Activated CD4-positive, alpha-beta T cell treated with anti-CD3 and anti-CD28 coated beads for 36 hours (primary cell): ENCODE measurements at regions not wholly inside any gene's neighbourhood (a gene's known extent, or its start where the extent isn't known, plus 50 kb on each side); places are given as distances from the start of the nearest gene placed in this dataset.
A peak's percentile ranks its signal among the peaks of the same experiment; 100 is the strongest.

Experiments
- ATAC-seq: fragments of 200-7000 bp; cut with Tn5 transposase; one replicate; pipeline ENCODE4 v1.10.0; 2021; ENCODE audit warnings: mild to moderate bottlenecking, moderate library complexity
- CTCF ChIA-PET: fragments of 350-600 bp; sonication (Branson Sonifier 250); formaldehyde crosslinking; loops from one replicate; lab custom pipeline; 2021; ENCODE audit warnings: antibody characterized with exemption; lab: Charles Lee
- POLR2A ChIA-PET: fragments of 350-600 bp; sonication (Branson Sonifier 250); formaldehyde crosslinking; loops from one replicate; lab custom pipeline; 2021; ENCODE audit warnings: antibody characterized with exemption, inconsistent platforms; lab: Charles Lee
- DNase-seq: peaks from one replicate; pipeline ENCODE4 v3.0.0-alpha.2; 2020
- H3K27ac Mint-ChIP-seq: one replicate; pipeline ENCODE4 v1.8.0; 2021; ENCODE audit warnings: mixed read lengths
- H3K27me3 Mint-ChIP-seq: one replicate; pipeline ENCODE4 v1.8.0; 2021; ENCODE audit warnings: mixed read lengths
- H3K36me3 Mint-ChIP-seq: one replicate; pipeline ENCODE4 v1.8.0; 2021; ENCODE audit warnings: low read depth, mixed read lengths
- H3K4me1 Mint-ChIP-seq: one replicate; pipeline ENCODE4 v1.8.0; 2021; ENCODE audit warnings: mixed read lengths
- H3K4me3 Mint-ChIP-seq: one replicate; pipeline ENCODE4 v1.8.0; 2021; ENCODE audit warnings: mild to moderate bottlenecking, moderate library complexity, mixed read lengths
- H3K9me3 Mint-ChIP-seq: one replicate; pipeline ENCODE4 v1.8.0; 2021; ENCODE audit warnings: low read depth, mixed read lengths
- intact Hi-C, 2 experiments: fragments of 100-400 bp; cut with DNase I in 1 of 2; cut with micrococcal nuclease in 1 of 2; formaldehyde crosslinking; loops; one replicate each; pipeline versions ENCODE4 v1.14.2 to v1.15.1; 2022 to 2024; cut with DNase I, micrococcal nuclease

- peak; percentile 57 for DNase-seq
- intact Hi-C loops, result loop anchor here (1.0 to 10.0 kb wide), 6 partner anchors 226 to 1531 kb away; no protein-coding TSS in a partner anchor
- H3K9me3 Mint-ChIP-seq, result no peaks in the 10 kb centered on the region
- peak; percentile 69 for ATAC-seq
- CTCF ChIA-PET, result interaction anchor here (0.5 to 2.0 kb wide), 12 partner anchors 11 to 1127 kb away, joined by 3 to 6 read pairs (median 3); no protein-coding TSS in a partner anchor
- peaks cover 12% of the 10 kb centered on the region for H3K27me3 Mint-ChIP-seq
- POLR2A ChIA-PET, result interaction anchor here (0.5 to 0.6 kb wide), 2 partner anchors 189 to 419 kb away, joined by 3 read pairs; no protein-coding TSS in a partner anchor
- H3K4me1 Mint-ChIP-seq, result no peaks in the 10 kb centered on the region
- no peaks in the 10 kb centered on the region for H3K36me3 Mint-ChIP-seq
- H3K27ac Mint-ChIP-seq, result no peak overlapping the region
- no peak overlapping the region for H3K4me3 Mint-ChIP-seq
These were observed 208.8 kb downstream of the RNF144B start for GRCh38 chr6:18595774-18596530.

DNA sequence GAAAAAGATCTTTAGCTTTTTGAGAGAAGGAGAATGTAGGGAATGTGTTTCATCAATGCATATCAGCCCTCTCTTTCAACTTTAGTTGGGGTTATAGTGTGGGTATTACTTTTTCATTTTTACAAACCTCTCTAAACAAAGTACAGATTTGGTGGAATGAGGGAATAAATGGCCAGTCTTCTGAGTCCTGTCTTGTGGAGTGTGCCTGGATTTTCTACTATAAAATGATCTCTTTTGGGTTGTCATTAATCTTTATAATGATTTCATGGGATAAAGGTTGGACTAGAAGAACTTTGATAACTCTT lies 209.3 kb downstream of the RNF144B start:
- no peak overlapping the region for H3K4me3 Mint-ChIP-seq
- no peaks in the 10 kb centered on the region for H3K36me3 Mint-ChIP-seq
- ATAC-seq (no peak), DNase-seq (no peak)
- H3K4me1 Mint-ChIP-seq, result no peaks in the 10 kb centered on the region
- intact Hi-C loops, result loop anchor here (1.0 to 10.0 kb wide), 6 partner anchors 226 to 1531 kb away; no protein-coding TSS in a partner anchor
- peaks cover 12% of the 10 kb centered on the region for H3K27me3 Mint-ChIP-seq
- no peak overlapping the region for H3K27ac Mint-ChIP-seq
- POLR2A ChIA-PET, result no interaction called here
- CTCF ChIA-PET, result interaction anchor here (0.5 to 2.0 kb wide), 7 partner anchors 10 to 1127 kb away, joined by 3 to 5 read pairs (median 3); no protein-coding TSS in a partner anchor
- no peaks in the 10 kb centered on the region for H3K9me3 Mint-ChIP-seq

DNA sequence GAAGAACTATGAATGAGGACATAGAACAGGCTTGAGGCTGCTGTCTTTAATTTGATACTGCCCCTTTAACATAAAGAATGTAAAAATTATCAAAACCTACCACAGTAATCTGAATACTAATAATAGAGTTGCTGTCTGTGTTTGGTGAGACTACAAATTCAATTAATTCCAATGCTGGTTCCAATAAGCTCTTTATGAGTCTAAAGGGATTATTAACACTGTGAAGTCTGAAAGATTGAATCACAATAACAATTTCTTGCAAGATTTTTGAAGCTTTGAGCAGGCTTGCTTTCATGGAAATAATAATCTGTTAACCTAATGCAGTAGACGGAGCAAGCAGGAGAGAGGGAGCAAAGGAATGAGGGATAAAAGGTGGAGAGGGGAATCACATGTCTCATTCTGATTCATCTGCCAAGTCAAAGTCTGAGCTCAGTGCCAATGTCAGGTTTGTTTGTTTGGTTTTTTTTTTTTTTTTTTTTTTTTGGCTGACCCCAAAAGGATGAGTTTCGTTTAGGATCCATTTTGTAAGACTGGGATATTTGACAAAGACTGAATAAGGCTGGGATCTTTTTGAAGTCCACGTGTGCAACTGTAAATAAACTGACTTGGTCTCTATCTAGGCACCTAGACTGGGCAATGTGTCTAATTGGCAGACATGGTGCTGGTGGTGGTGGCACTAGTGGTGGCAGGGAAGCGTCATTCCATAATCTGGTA lies 211.6 kb downstream of the RNF144B start:
- H3K27me3 Mint-ChIP-seq, result peaks cover 6% of the 10 kb centered on the region
- no peak for ATAC-seq
- intact Hi-C loops, result loop anchor here (5.0 to 10.0 kb wide), 4 partner anchors 224 to 1529 kb away; no protein-coding TSS in a partner anchor
- no peak for DNase-seq
- H3K9me3 Mint-ChIP-seq, result no peaks in the 10 kb centered on the region
- H3K4me1 Mint-ChIP-seq, result no peaks in the 10 kb centered on the region
- no peak overlapping the region for H3K27ac Mint-ChIP-seq
- CTCF ChIA-PET, result interaction anchor here (0.6 to 1.4 kb wide), 2 partner anchors 9 to 779 kb away, joined by 3 to 4 read pairs; no protein-coding TSS in a partner anchor
- H3K4me3 Mint-ChIP-seq, result no peak overlapping the region
- no peaks in the 10 kb centered on the region for H3K36me3 Mint-ChIP-seq
- POLR2A ChIA-PET, result no interaction called here

DNA sequence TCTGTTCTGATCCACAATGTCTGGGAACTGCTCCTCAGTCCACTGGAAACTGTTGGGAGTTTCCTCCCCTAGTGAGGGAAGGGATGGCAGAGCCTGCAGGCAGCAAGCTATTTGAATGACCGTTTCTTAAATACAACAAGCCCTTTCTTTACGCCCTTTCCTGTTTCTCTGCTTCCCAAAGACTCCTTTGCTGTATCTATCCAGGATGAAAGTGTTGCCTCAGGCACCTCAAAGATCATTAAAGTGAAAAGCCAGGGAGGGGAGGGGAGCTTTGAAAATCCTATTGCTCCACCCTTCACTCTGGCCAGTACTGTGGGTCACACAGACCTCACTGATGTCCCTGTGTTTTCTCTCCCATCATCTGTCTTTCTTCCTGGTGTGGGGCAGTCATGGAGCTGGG lies 213.1 kb downstream of the RNF144B start:
- Mint-ChIP-seq H3K27ac (no peak overlapping the region), H3K27me3 (peaks cover 10% of the 10 kb centered on the region), H3K4me3 (no peak overlapping the region), H3K9me3 (no peaks in the 10 kb centered on the region), H3K36me3 (no peaks in the 10 kb centered on the region), H3K4me1 (no peaks in the 10 kb centered on the region)
- ATAC-seq (no peak), DNase-seq (no peak)
- intact Hi-C loops, result no loop called here
- CTCF ChIA-PET, result interaction anchor here (0.7 kb wide), 1 partner anchor 58 kb away, joined by 3 read pairs; no protein-coding TSS in a partner anchor
- POLR2A ChIA-PET, result no interaction called here

DNA sequence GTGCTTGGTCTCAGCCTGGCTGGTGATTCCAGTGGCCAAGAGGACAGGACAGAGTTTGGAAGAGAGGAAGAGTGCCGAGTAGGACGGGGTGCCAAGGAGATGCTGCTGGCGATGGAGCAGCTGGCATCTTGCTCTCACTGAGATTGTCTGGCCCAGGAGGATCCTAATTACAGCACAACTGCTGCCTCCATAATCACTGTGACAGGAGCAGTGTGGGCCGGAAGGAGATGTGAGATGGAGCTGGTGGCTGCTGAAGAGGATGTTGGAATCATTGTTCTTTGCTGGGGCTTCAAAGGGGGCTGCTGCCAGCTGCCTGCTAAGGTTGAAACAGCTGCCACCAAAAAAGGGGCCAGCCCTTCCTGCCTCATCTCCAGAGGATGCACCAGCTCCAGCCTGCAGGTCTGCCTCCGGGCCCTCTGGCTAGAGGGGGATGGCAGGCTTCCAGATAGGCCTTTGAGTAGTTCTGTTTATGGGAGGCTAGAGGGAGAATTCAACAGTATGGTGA lies 214.4 kb downstream of the RNF144B start:
- H3K4me3 Mint-ChIP-seq, result no peak overlapping the region
- ChIA-PET POLR2A (no interaction called here), CTCF (no interaction called here)
- H3K4me1 Mint-ChIP-seq, result no peaks in the 10 kb centered on the region
- H3K27me3 Mint-ChIP-seq, result peaks cover 14% of the 10 kb centered on the region
- no peak for DNase-seq
- no peaks in the 10 kb centered on the region for H3K9me3 Mint-ChIP-seq
- H3K27ac Mint-ChIP-seq, result no peak overlapping the region
- no peak for ATAC-seq
- intact Hi-C loops, result no loop called here
- H3K36me3 Mint-ChIP-seq, result no peaks in the 10 kb centered on the region

GRCh38 chr6:18602931-18603330 lies 215.8 kb downstream of the RNF144B start:
- H3K9me3 Mint-ChIP-seq, result no peaks in the 10 kb centered on the region
- no peak overlapping the region for H3K4me3 Mint-ChIP-seq
- H3K4me1 Mint-ChIP-seq, result no peaks in the 10 kb centered on the region
- intact Hi-C loops, result no loop called here
- ChIA-PET CTCF (interaction anchor here (0.7 kb wide), 1 partner anchor 129 kb away, joined by 3 read pairs; no protein-coding TSS in a partner anchor), POLR2A (no interaction called here)
- H3K27me3 Mint-ChIP-seq, result peaks cover 11% of the 10 kb centered on the region
- DNase-seq (no peak), ATAC-seq (no peak)
- no peak overlapping the region for H3K27ac Mint-ChIP-seq
- H3K36me3 Mint-ChIP-seq, result no peaks in the 10 kb centered on the region

DNA sequence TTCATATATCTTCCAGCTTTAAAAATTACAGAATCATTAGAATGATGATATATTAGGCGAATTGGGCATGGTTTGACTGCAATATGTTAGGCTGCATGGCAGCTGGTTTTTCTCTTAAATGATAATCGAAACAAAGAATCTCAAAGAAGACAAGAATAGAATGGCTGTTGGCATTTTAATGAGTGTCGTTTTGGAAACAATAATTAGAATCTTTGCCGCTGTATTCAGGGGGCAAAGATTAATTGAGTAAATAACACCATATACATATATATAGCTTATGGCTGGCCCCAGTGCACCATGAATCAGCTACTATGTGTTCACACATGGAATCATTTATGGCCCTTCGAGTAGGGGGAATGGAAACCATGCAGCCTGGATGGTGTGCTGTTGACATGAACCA lies 216.2 kb downstream of the RNF144B start:
- no peaks in the 10 kb centered on the region for H3K4me1 Mint-ChIP-seq
- no peak overlapping the region for H3K27ac Mint-ChIP-seq
- POLR2A ChIA-PET, result no interaction called here
- DNase-seq, result no peak
- H3K4me3 Mint-ChIP-seq, result no peak overlapping the region
- no peaks in the 10 kb centered on the region for H3K36me3 Mint-ChIP-seq
- H3K9me3 Mint-ChIP-seq, result no peaks in the 10 kb centered on the region
- H3K27me3 Mint-ChIP-seq, result peaks cover 11% of the 10 kb centered on the region
- CTCF ChIA-PET, result interaction anchor here (0.7 kb wide), 1 partner anchor 129 kb away, joined by 3 read pairs; no protein-coding TSS in a partner anchor
- intact Hi-C loops, result no loop called here
- no peak for ATAC-seq

- H3K4me3 Mint-ChIP-seq, result no peak overlapping the region
- no peaks in the 10 kb centered on the region for H3K36me3 Mint-ChIP-seq
- intact Hi-C loops, result no loop called here
- CTCF ChIA-PET, result interaction anchor here (1.2 to 1.5 kb wide), 2 partner anchors 10 to 28 kb away, joined by 3 to 5 read pairs; no protein-coding TSS in a partner anchor
- peaks cover 3% of the 10 kb centered on the region for H3K9me3 Mint-ChIP-seq
- ATAC-seq, result no peak
- POLR2A ChIA-PET, result no interaction called here
- no peaks in the 10 kb centered on the region for H3K4me1 Mint-ChIP-seq
- no peak for DNase-seq
- H3K27ac Mint-ChIP-seq, result no peak overlapping the region
- peaks cover 10% of the 10 kb centered on the region for H3K27me3 Mint-ChIP-seq
These were observed 218.7 kb downstream of the RNF144B start for GRCh38 chr6:18605841-18606240.

GRCh38 chr6:18609715-18610114 lies 222.6 kb downstream of the RNF144B start:
- intact Hi-C loops, result no loop called here
- Mint-ChIP-seq H3K4me3 (no peak overlapping the region), H3K36me3 (no peaks in the 10 kb centered on the region), H3K27me3 (peaks cover 14% of the 10 kb centered on the region), H3K4me1 (no peaks in the 10 kb centered on the region), H3K9me3 (peaks cover 3% of the 10 kb centered on the region), H3K27ac (no peak overlapping the region)
- DNase-seq (no peak), ATAC-seq (peak; percentile 70)
- CTCF ChIA-PET, result interaction anchor here (1.6 kb wide), 1 partner anchor 13 kb away, joined by 4 read pairs; no protein-coding TSS in a partner anchor
- POLR2A ChIA-PET, result no interaction called here

DNA sequence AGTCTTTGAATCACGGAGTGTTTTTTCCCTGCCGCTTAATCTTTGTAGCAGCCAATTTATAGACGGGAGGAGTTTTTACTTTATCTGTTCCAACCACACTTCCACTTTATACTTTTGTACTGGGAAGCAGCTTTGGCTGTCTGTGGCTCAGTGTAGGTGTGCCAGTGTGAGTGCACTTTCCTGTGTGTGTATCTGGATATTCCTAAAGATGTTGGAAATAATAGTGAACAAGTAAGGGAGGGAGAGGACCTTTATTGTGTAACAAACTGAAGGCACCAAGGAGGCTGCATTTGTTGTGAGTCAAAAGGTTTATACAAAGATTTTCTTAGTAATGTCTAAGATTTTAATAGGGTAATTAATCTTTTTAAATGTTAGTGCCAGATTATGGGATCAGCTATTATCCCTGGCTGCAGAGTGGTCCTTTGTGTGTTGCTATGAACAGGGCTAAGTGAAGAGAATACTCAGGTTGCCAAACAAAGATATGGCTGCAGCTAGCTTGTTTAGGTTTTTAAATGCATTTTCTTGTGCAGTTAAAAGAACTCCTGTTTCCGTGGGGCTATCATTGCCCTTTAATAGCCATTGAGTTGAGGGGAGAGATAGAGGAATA lies 226.3 kb downstream of the RNF144B start:
- intact Hi-C loops, result no loop called here
- no peak overlapping the region for H3K4me3 Mint-ChIP-seq
- no peaks in the 10 kb centered on the region for H3K36me3 Mint-ChIP-seq
- no peak for ATAC-seq
- ChIA-PET POLR2A (no interaction called here), CTCF (interaction anchor here (1.1 kb wide), 1 partner anchor 19 kb away, joined by 4 read pairs; no protein-coding TSS in a partner anchor)
- peaks cover 9% of the 10 kb centered on the region for H3K9me3 Mint-ChIP-seq
- H3K27me3 Mint-ChIP-seq, result peaks cover 20% of the 10 kb centered on the region
- H3K4me1 Mint-ChIP-seq, result no peaks in the 10 kb centered on the region
- no peak for DNase-seq
- H3K27ac Mint-ChIP-seq, result no peak overlapping the region

- DNase-seq (no peak), ATAC-seq (no peak)
- Mint-ChIP-seq H3K4me1 (no peaks in the 10 kb centered on the region), H3K27ac (no peak overlapping the region), H3K4me3 (no peak overlapping the region), H3K27me3 (peaks cover 4% of the 10 kb centered on the region), H3K9me3 (no peaks in the 10 kb centered on the region), H3K36me3 (no peaks in the 10 kb centered on the region)
- intact Hi-C loops, result no loop called here
- ChIA-PET CTCF (no interaction called here), POLR2A (no interaction called here)
These were observed 242.4 kb downstream of the RNF144B start for GRCh38 chr6:18629571-18629970.
